K562 (cell line): ENCODE measurements at regions not wholly inside any gene's neighbourhood (a gene's known extent, or its start where the extent isn't known, plus 50 kb on each side); places are given as distances from the start of the nearest gene placed in this dataset.

Source experiments
- ATAC-seq: fragments of 200-7000 bp; cut with Tn5 transposase; 3 replicates; pipeline ENCODE4 v1.9.1; 2020; ENCODE audit warnings: moderate library complexity
- BruUV-seq: library from RNA; stranded (reverse); fragments of 400-500 nt; replicated peaks from 2 replicates; lab custom pipeline; 2021; lab: Mats Ljungman, UMichigan
- CTCF ChIA-PET: fragments of 300-600 bp; formaldehyde crosslinking; extraction: SDS; loops from one replicate; lab custom pipeline; 2021; ENCODE audit warnings: low intra/inter-chr PET ratio; lab: Yijun Ruan, JAX
- POLR2A ChIA-PET: fragments of 300-600, 350-650 bp; sonication (Branson Sonifier 250); formaldehyde crosslinking; extraction: SDS; loops from one replicate; lab custom pipeline; 2021; ENCODE audit warnings: antibody characterized with exemption, inconsistent platforms; lab: Yijun Ruan, JAX
- DNase-seq, 4 experiments: peaks; one replicate each; pipeline versions ENCODE4 v3.0.0 to v3.0.0-alpha.2; 2011 to 2018; ENCODE audit warnings: low spot score in 3 of 4, mixed read lengths in 3 of 4; ENCODE audit errors: extremely low read depth in 1 of 4
- FAIRE-seq: peaks from 2 replicates; lab custom pipeline; 2011; peaks lifted over from hg19 to GRCh38; lab: Jason Lieb, UNC
- H2AFZ ChIP-seq: 2 replicates; pipeline ENCODE4 v1.6.0; 2011; ENCODE audit warnings: low read depth, low read length, control low read depth, inconsistent platforms
- H3K27ac ChIP-seq: fragments of 200-600 bp; 3 replicates; pipeline ENCODE4 v1.8.0; 2011; ENCODE audit warnings: low read depth, mild to moderate bottlenecking, control low read depth, inconsistent platforms, low read length, moderate library complexity, mixed read lengths; ENCODE audit errors: extremely low read depth
- H3K27me3 ChIP-seq, 2 experiments: fragments of 300-600 bp in 1 of 2; 2 replicates in 1 of 2; 3 replicates in 1 of 2; pipeline versions ENCODE4 v1.6.0 to v1.8.0; 2011; ENCODE audit warnings: inconsistent platforms in 2 of 2, low read length in 2 of 2, mild to moderate bottlenecking in 1 of 2, mixed read lengths in 1 of 2, moderate library complexity in 1 of 2; ENCODE audit not compliant: control insufficient read depth in 2 of 2, insufficient read depth in 2 of 2
- H3K36me3 ChIP-seq: fragments of 300-600 bp; 3 replicates; pipeline ENCODE4 v1.8.0; 2011; ENCODE audit warnings: mild to moderate bottlenecking, low read length, inconsistent platforms; ENCODE audit not compliant: control insufficient read depth, insufficient read depth
- H3K4me1 ChIP-seq, 2 experiments: fragments of 200-600 bp in 1 of 2; replicated peaks in 1 of 2; 2 replicates in 1 of 2; 3 replicates in 1 of 2; pipeline versions ENCODE4 v1.5.1 to v1.8.0; 2011; ENCODE audit warnings: inconsistent platforms in 2 of 2, low read length in 2 of 2, mild to moderate bottlenecking in 1 of 2, mixed read lengths in 1 of 2, moderate library complexity in 1 of 2; ENCODE audit not compliant: control insufficient read depth in 2 of 2, insufficient read depth in 2 of 2
- H3K4me2 ChIP-seq: 2 replicates; pipeline ENCODE4 v1.6.1; 2011; ENCODE audit warnings: low read length, control low read depth, inconsistent platforms, mixed read lengths; ENCODE audit not compliant: insufficient read depth
- H3K4me3 ChIP-seq: fragments of 200-600 bp; sonication (generic), shearing (Covaris generic); 2 replicates; pipeline ENCODE4 v1.5.1; 2016; ENCODE audit warnings: control low read depth, inconsistent platforms
- H3K79me2 ChIP-seq: fragments of 200-600 bp; 3 replicates; pipeline ENCODE4 v1.8.0; 2011; ENCODE audit warnings: low read length, inconsistent platforms; ENCODE audit not compliant: control insufficient read depth, insufficient read depth
- H3K9ac ChIP-seq, 2 experiments: 2 replicates each; pipeline versions ENCODE4 v1.6.0 to v1.6.1; 2011; ENCODE audit warnings: low read depth in 2 of 2, low read length in 2 of 2, control low read depth in 1 of 2, inconsistent platforms in 1 of 2, mild to moderate bottlenecking in 1 of 2, mixed read lengths in 1 of 2; ENCODE audit not compliant: insufficient read depth in 1 of 2
- H3K9me1 ChIP-seq: one replicate; pipeline ENCODE4 v1.6.0; 2011; ENCODE audit warnings: inconsistent platforms, mild to moderate bottlenecking, low read length, moderate library complexity; ENCODE audit not compliant: control insufficient read depth, insufficient read depth
- H3K9me3 ChIP-seq: replicated peaks from 2 replicates; pipeline ENCODE4 v1.5.1; 2011; ENCODE audit warnings: low read depth, low read length, inconsistent platforms; ENCODE audit not compliant: control insufficient read depth, insufficient read depth
- H4K20me1 ChIP-seq: replicated peaks from 2 replicates; pipeline ENCODE4 v1.6.1; 2011; ENCODE audit warnings: low read length, inconsistent platforms, mixed read lengths; ENCODE audit not compliant: control insufficient read depth, insufficient read depth
- BRD4 ChIP-seq: fragments of 200-600 bp; sonication (generic); IDR thresholded peaks from 2 replicates; pipeline ENCODE4 v1.6.1; 2017; ENCODE audit warnings: inconsistent platforms
- BRD9 ChIP-seq: fragments of 450-650 bp; IDR thresholded peaks from 2 replicates; pipeline ENCODE4 v1.6.1; 2018; ENCODE audit warnings: low read depth; ENCODE audit not compliant: partially characterized antibody
- CCNT2 ChIP-seq: IDR thresholded peaks from 2 replicates; pipeline ENCODE4 v1.6.1; 2011; ENCODE audit warnings: borderline replicate concordance, low read depth, mild to moderate bottlenecking, moderate library complexity, mixed read lengths, low read length; ENCODE audit not compliant: insufficient read length; ENCODE audit errors: extremely low read depth
- MTA3 ChIP-seq: fragments of 450-650 bp; formaldehyde crosslinking; IDR thresholded peaks from 2 replicates; pipeline ENCODE4 v1.6.1; 2017; ENCODE audit warnings: mild to moderate bottlenecking, borderline replicate concordance
- POLR2H ChIP-seq: IDR thresholded peaks from 2 replicates; pipeline ENCODE4 v1.6.1; 2016; ENCODE audit warnings: missing genetic modification characterization, low read depth, mild to moderate bottlenecking, control low read depth, missing compliant biosample characterization, moderate library complexity
- SIRT6 ChIP-seq: IDR thresholded peaks from one replicate; pipeline ENCODE4 v1.6.1; 2012; ENCODE audit warnings: low read depth, mild to moderate bottlenecking, control low read depth, inconsistent platforms, low read length, moderate library complexity
- TAF7 ChIP-seq: fragments of 450-650 bp; IDR thresholded peaks from 2 replicates; pipeline ENCODE4 v1.6.1; 2016; ENCODE audit warnings: missing genetic modification characterization, missing compliant biosample characterization
- TCF7 ChIP-seq: sonication (generic); IDR thresholded peaks from 2 replicates; pipeline ENCODE4 v1.6.1; 2016; ENCODE audit warnings: antibody characterized with exemption, borderline replicate concordance
- ZC3H4 ChIP-seq: sonication (generic); formaldehyde crosslinking; IDR thresholded peaks from 2 replicates; pipeline ENCODE4 v1.9.0; 2021; ENCODE audit warnings: missing genetic modification reagents, borderline replicate concordance
- WGBS: fragments of 100-300 bp; shearing (Covaris generic); methylation state at CpG from one replicate; pipeline ENCODE4 v1.1.6; 2016; ENCODE audit warnings: low coverage, mixed read lengths; ENCODE audit not compliant: insufficient coverage; ENCODE audit errors: missing lambda C conversion rate; 5-methylcytosine and 5-hydroxymethylcytosine counted together
- in situ Hi-C: fragments of 300-500 bp; cut with MboI; formaldehyde crosslinking; loops from 4 replicates; pipeline ENCODE4 v1.15.0; 2018; ENCODE audit warnings: inconsistent platforms, mixed read lengths
- intact Hi-C: fragments of 100-400 bp; cut with micrococcal nuclease; formaldehyde crosslinking; loops from 2 replicates; pipeline ENCODE4 v1.14.2; 2022
- TF ChIP-seq, protein P1 (sequence below), 2 experiments: fragments of 150-350 bp in 1 of 2; IDR thresholded peaks; 2 replicates each; pipeline ENCODE4 v1.6.1; 2012 to 2016; ENCODE audit warnings: low read depth in 2 of 2, low read length in 2 of 2, mild to moderate bottlenecking in 1 of 2, moderate library complexity in 1 of 2
- TF ChIP-seq, protein P2 (sequence below): sonication (generic); formaldehyde crosslinking; IDR thresholded peaks from 2 replicates; pipeline ENCODE4 v1.8.0; 2023; ENCODE audit warnings: missing genetic modification reagents, mild to moderate bottlenecking, borderline replicate concordance
- TF ChIP-seq, protein P3 (sequence below): fragments of 450-650 bp; formaldehyde crosslinking; IDR thresholded peaks from 2 replicates; pipeline ENCODE4 v1.4.0; 2022; ENCODE audit warnings: mild to moderate bottlenecking, moderate library complexity

DNA sequence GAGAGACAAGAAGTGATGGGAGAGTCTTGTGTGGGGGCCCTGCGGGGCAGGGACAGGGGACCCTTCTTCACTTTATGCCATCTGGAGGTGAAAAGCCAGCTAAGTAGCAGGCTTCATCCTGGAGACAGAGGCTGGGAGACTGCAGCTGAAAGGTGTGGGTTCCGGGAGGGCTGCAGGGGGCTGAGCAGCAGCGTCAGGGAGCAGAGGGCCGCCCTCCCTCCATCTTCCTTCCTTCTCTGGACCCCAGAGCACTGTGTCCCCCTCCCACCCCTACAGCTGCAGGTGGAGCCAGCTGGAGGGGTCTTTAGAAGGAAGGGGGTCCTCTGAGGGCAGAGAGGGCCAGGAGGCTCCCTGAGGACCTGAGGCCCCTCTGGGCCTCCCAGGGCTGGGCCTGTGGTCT is 96.6 kb downstream of the WTIP start:
- no TSS peak for BruUV-seq
- Histone ChIP-seq H2AFZ (no peak overlapping the region), H3K27ac (no peak overlapping the region), H3K27me3 (peaks cover 0 to 6% of the 10 kb centered on the region in 2 experiments; a peak in 2 of 5 replicates), H3K9me3 (no peaks in the 10 kb centered on the region), H3K36me3 (no peaks in the 10 kb centered on the region), H3K9ac (no peak overlapping the region), H3K9me1 (no peaks in the 10 kb centered on the region), H3K4me1 (peaks cover 0 to 16% of the 10 kb centered on the region in 2 experiments; a peak in 2 of 5 replicates), H3K79me2 (no peaks in the 10 kb centered on the region), H4K20me1 (no peaks in the 10 kb centered on the region), H3K4me2 (no peak overlapping the region), H3K4me3 (no peak overlapping the region)
- ATAC-seq (no peak), DNase-seq (no peak), FAIRE-seq (no peak)
- 0% methylated on average over 1 of the region's 4 CpGs for WGBS
- intact Hi-C loops (no loop called here), in situ Hi-C loops (no loop called here)
- CTCF ChIA-PET, result no interaction called here
- POLR2A ChIA-PET, result no interaction called here
- TF ChIP-seq, protein P1, sequence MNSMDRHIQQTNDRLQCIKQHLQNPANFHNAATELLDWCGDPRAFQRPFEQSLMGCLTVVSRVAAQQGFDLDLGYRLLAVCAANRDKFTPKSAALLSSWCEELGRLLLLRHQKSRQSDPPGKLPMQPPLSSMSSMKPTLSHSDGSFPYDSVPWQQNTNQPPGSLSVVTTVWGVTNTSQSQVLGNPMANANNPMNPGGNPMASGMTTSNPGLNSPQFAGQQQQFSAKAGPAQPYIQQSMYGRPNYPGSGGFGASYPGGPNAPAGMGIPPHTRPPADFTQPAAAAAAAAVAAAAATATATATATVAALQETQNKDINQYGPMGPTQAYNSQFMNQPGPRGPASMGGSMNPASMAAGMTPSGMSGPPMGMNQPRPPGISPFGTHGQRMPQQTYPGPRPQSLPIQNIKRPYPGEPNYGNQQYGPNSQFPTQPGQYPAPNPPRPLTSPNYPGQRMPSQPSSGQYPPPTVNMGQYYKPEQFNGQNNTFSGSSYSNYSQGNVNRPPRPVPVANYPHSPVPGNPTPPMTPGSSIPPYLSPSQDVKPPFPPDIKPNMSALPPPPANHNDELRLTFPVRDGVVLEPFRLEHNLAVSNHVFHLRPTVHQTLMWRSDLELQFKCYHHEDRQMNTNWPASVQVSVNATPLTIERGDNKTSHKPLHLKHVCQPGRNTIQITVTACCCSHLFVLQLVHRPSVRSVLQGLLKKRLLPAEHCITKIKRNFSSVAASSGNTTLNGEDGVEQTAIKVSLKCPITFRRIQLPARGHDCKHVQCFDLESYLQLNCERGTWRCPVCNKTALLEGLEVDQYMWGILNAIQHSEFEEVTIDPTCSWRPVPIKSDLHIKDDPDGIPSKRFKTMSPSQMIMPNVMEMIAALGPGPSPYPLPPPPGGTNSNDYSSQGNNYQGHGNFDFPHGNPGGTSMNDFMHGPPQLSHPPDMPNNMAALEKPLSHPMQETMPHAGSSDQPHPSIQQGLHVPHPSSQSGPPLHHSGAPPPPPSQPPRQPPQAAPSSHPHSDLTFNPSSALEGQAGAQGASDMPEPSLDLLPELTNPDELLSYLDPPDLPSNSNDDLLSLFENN (IDR thresholded peaks at IDR 0.05; ENCODE audit: low read depth in 2 of 2, low read length in 2 of 2), result no peak
- TF ChIP-seq BRD4, result no peak
- TF ChIP-seq TAF7 (tag), result no peak
- TF ChIP-seq TCF7, result no peak
- TF ChIP-seq, protein P2, sequence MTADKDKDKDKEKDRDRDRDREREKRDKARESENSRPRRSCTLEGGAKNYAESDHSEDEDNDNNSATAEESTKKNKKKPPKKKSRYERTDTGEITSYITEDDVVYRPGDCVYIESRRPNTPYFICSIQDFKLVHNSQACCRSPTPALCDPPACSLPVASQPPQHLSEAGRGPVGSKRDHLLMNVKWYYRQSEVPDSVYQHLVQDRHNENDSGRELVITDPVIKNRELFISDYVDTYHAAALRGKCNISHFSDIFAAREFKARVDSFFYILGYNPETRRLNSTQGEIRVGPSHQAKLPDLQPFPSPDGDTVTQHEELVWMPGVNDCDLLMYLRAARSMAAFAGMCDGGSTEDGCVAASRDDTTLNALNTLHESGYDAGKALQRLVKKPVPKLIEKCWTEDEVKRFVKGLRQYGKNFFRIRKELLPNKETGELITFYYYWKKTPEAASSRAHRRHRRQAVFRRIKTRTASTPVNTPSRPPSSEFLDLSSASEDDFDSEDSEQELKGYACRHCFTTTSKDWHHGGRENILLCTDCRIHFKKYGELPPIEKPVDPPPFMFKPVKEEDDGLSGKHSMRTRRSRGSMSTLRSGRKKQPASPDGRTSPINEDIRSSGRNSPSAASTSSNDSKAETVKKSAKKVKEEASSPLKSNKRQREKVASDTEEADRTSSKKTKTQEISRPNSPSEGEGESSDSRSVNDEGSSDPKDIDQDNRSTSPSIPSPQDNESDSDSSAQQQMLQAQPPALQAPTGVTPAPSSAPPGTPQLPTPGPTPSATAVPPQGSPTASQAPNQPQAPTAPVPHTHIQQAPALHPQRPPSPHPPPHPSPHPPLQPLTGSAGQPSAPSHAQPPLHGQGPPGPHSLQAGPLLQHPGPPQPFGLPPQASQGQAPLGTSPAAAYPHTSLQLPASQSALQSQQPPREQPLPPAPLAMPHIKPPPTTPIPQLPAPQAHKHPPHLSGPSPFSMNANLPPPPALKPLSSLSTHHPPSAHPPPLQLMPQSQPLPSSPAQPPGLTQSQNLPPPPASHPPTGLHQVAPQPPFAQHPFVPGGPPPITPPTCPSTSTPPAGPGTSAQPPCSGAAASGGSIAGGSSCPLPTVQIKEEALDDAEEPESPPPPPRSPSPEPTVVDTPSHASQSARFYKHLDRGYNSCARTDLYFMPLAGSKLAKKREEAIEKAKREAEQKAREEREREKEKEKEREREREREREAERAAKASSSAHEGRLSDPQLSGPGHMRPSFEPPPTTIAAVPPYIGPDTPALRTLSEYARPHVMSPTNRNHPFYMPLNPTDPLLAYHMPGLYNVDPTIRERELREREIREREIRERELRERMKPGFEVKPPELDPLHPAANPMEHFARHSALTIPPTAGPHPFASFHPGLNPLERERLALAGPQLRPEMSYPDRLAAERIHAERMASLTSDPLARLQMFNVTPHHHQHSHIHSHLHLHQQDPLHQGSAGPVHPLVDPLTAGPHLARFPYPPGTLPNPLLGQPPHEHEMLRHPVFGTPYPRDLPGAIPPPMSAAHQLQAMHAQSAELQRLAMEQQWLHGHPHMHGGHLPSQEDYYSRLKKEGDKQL (CRISPR knock-in tag), result no peak
- TF ChIP-seq, protein P3, sequence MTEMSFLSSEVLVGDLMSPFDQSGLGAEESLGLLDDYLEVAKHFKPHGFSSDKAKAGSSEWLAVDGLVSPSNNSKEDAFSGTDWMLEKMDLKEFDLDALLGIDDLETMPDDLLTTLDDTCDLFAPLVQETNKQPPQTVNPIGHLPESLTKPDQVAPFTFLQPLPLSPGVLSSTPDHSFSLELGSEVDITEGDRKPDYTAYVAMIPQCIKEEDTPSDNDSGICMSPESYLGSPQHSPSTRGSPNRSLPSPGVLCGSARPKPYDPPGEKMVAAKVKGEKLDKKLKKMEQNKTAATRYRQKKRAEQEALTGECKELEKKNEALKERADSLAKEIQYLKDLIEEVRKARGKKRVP (CRISPR knock-in tag), result no peak
- TF ChIP-seq ZC3H4, result no peak
- no peak for TF ChIP-seq SIRT6
- no peak for TF ChIP-seq BRD9
- no peak for TF ChIP-seq CCNT2
- TF ChIP-seq MTA3, result no peak
- no peak for TF ChIP-seq POLR2H (tag)
